Activated CD4-positive, alpha-beta T cell treated with anti-CD3 and anti-CD28 coated beads, Interleukin-2, amount 10 ng/mL, durations not matched to agents 7 days and 5 days (primary cell): ENCODE measurements at regions not wholly inside any gene's neighbourhood (a gene's known extent, or its start where the extent isn't known, plus 50 kb on each side); places are given as distances from the start of the nearest gene placed in this dataset.
"Not testable (repeated sequence)": the region's sequence is repeated elsewhere in the genome, so short reads cannot be mapped to it uniquely, and the experiment has no call there.

Experiments used
- CTCF ChIA-PET: fragments of 350-600 bp; sonication (Branson Sonifier 250); formaldehyde crosslinking; loops from one replicate; lab custom pipeline; 2021; ENCODE audit warnings: antibody characterized with exemption; lab: Charles Lee
- POLR2A ChIA-PET: fragments of 350-600 bp; sonication (Branson Sonifier 250); formaldehyde crosslinking; loops from one replicate; lab custom pipeline; 2021; ENCODE audit warnings: antibody characterized with exemption; lab: Charles Lee
- DNase-seq: peaks from one replicate; pipeline ENCODE4 v3.0.0-alpha.2; 2020
- H3K27ac Mint-ChIP-seq: one replicate; pipeline ENCODE4 v1.8.0; 2021; ENCODE audit warnings: mild to moderate bottlenecking, moderate library complexity, mixed read lengths
- H3K27me3 Mint-ChIP-seq: one replicate; pipeline ENCODE4 v1.8.0; 2021; ENCODE audit warnings: mixed read lengths
- H3K36me3 Mint-ChIP-seq: one replicate; pipeline ENCODE4 v1.8.0; 2021; ENCODE audit warnings: low read depth, mixed read lengths
- H3K4me1 Mint-ChIP-seq: one replicate; pipeline ENCODE4 v1.8.0; 2021; ENCODE audit warnings: mixed read lengths
- H3K4me3 Mint-ChIP-seq: one replicate; pipeline ENCODE4 v1.8.0; 2021; ENCODE audit warnings: mild to moderate bottlenecking, moderate library complexity, mixed read lengths
- H3K9me3 Mint-ChIP-seq: one replicate; pipeline ENCODE4 v1.8.0; 2021; ENCODE audit warnings: mixed read lengths

DNA sequence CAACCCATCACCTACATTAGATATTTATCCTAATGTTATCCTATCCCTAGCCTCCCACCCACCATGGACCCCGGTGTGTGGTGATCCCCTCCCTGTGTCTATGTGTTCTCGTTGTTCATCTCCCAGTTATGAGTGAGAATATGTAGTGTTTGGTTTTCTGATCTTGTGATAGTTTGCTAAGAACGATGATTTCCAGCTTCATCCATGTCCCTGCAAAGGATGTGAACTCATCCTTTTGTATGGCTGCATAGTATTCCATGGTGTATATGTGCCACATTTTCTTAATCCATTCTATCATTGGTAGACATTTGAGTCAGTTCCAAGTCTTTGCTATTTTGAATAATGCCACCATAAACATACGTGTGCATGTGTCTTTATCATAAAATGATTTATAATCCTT lies 185.3 kb downstream of the TTC6 start:
- H3K4me3 Mint-ChIP-seq, POLR2A ChIA-PET, H3K4me1 Mint-ChIP-seq, H3K36me3 Mint-ChIP-seq, H3K27me3 Mint-ChIP-seq, H3K27ac Mint-ChIP-seq, DNase-seq, CTCF ChIA-PET: not testable (repeated sequence)
- peaks cover 11% of the 10 kb centered on the region for H3K9me3 Mint-ChIP-seq

DNA sequence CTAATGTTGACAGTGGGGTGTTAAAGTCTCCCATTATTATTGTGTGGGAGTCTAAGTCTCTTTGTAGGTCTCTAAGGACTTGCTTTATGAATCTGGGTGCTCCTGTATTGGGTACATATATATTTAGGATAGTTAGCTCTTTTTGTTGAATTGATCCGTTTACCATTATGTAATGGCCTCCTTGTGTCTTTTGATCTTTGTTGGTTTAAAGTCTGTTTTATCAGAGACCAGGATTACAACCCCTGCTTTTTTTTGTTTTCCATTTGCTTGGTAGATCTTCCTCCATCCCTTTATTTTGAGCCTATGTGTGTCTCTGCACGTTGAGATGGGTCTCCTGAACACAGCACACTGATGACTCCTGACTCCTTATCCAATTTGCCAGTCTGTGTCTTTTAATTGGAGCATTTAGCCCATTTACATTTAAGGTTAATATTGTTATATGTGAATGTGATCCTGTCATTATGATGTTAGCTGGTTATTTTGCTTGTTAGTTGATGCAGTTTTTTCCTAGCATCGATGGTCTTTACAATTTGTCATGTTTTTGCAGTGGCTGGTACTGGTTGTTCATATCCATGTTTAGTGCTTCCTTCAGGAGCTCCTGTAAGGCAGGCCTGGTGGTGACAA lies 188.9 kb downstream of the TTC6 start:
- H3K27me3 Mint-ChIP-seq, H3K4me3 Mint-ChIP-seq, H3K9me3 Mint-ChIP-seq, H3K36me3 Mint-ChIP-seq, H3K4me1 Mint-ChIP-seq, POLR2A ChIA-PET, H3K27ac Mint-ChIP-seq, DNase-seq, CTCF ChIA-PET: not testable (repeated sequence)

DNA sequence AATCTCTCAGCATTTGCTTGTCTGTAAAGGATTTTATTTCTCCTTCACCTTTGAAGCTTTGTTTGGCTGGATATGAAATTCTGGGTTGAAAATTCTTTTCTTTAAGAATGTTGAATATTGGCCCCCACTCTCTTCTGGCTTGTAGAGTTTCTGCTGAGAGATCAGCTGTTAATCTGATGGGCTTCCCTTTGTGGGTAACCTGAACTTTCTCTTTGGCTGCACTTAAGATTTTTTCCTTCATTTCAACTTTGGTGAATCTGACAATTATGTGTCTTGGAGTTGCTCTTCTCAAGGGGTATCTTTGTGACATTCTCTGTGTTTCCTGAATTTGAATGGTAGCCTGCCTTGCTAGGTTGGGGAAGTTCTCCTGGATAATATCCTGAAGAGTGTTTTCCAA lies 189.4 kb downstream of the TTC6 start:
- CTCF ChIA-PET, DNase-seq, H3K27ac Mint-ChIP-seq, H3K4me1 Mint-ChIP-seq, H3K9me3 Mint-ChIP-seq, H3K36me3 Mint-ChIP-seq, H3K4me3 Mint-ChIP-seq, POLR2A ChIA-PET, H3K27me3 Mint-ChIP-seq: not testable (repeated sequence)

DNA sequence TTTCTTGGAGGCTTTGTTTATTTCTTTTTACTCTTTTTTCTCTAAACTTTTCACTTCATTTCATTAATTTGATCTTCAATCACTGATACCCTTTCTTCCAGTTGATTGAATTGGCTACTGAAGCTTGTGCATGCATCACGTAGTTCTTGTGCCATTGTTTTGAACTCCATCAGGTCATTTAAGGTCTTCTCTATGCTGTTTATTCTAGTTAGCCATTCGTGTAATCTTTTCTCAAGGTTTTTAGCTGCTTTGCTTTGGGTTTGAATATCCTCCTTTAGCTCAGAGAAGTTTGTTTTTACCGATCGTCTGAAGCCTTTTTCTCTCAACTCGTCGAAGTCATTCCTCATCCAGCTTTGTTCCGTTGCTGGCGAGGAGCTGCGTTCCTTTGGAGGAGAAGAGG lies 189.9 kb downstream of the TTC6 start:
- H3K4me3 Mint-ChIP-seq, DNase-seq, H3K4me1 Mint-ChIP-seq, H3K27ac Mint-ChIP-seq, H3K9me3 Mint-ChIP-seq, CTCF ChIA-PET, H3K27me3 Mint-ChIP-seq, POLR2A ChIA-PET, H3K36me3 Mint-ChIP-seq: not testable (repeated sequence)

DNA sequence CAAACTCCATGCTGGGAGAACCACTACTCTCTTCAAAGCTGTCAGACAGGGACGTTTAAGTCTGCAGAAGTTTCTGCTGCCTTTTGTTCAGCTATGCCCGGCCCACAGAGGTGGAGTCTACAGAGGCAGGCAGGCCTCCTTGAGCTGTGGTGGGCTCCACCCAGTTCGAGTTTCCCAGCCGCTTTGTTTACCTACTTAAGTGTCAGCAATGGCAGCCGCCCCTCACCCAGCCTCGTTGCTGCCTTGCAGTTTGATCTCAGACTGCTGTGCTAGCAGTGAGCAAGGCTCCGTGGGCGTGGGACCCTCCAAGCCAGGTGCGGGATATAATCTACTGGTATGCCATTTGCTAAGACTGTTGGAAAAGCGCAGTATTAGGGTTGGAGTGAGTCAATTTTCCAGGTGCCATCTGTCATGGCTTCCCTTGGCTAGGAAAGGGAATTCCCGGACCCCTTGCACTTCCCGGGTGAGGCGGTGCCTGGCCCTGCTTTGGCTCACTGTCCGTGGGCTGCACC lies 190.7 kb downstream of the TTC6 start:
- H3K27me3 Mint-ChIP-seq, H3K36me3 Mint-ChIP-seq, H3K9me3 Mint-ChIP-seq, DNase-seq, H3K4me3 Mint-ChIP-seq, H3K27ac Mint-ChIP-seq, POLR2A ChIA-PET, H3K4me1 Mint-ChIP-seq, CTCF ChIA-PET: not testable (repeated sequence)

DNA sequence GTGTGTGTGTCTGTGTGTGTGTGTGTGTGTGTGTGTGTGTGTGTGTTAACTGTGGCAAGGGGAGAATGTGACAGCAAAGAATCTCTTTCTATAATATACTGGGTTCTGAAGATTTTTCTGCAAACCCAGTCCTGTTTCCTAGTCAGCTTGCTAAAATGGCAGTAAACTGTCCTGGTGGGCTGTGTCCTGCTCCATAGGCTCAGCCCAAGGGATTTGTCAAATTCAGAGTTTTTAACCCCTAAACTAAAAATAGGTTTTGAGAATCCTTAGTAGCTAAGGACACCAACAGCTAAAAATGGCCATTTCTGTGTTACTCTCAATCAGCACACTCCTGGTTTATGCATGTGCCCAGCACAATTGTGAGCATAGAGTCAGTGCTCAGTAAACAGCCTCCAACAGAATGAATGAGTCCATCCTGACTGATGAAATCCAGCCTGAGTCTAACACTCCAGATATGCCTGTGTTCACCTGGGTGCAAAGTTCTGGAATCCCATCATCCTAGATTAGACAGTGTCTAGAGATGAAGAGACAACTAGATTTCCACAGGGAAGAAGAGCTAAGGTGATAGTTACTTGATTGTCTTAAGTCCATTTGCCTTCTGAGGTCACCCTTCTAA lies 192.6 kb downstream of the TTC6 start:
- H3K36me3 Mint-ChIP-seq: no peaks in the 10 kb centered on the region
- POLR2A ChIA-PET: no interaction called here
- H3K27me3 Mint-ChIP-seq: no peaks in the 10 kb centered on the region
- no peak overlapping the region for H3K4me3 Mint-ChIP-seq
- CTCF ChIA-PET: interaction anchor here (0.6 kb wide), 1 partner anchor 592 kb away, joined by 3 read pairs; no protein-coding TSS in a partner anchor
- no peaks in the 10 kb centered on the region for H3K4me1 Mint-ChIP-seq
- H3K27ac Mint-ChIP-seq: no peak overlapping the region
- no peak for DNase-seq
- H3K9me3 Mint-ChIP-seq: peaks cover 3% of the 10 kb centered on the region

DNA sequence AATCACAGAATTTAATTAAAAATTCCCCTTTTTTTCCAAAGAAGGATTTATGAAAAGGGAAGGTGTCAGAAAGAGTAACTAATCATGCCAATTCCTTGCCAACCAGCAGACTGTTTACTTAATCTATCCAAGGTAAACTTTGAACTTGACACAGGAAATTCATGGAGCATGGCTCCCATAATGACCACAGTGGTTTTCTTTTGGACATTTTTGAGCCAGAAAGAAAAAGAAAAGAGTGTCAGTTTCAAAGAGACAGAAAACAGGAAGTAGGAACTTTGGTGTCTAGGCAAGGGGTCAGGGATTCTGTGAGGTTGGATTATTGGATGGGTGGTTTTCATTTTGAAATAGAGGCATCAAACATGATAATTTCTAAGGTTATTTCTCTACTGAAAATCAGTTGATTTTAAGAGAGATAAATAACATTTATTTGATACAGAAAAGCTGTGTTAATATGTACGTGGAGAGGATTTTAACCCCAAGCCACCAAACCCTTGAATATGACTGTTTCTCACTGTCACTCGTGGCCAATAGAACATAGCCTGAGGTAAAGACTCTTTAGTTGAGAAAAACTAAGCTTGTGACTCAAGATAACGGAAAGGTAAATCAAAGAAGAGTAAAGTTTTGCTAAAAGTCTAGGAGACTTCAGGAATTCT lies 196.1 kb downstream of the TTC6 start:
- Mint-ChIP-seq H3K27ac (no peak overlapping the region), H3K36me3 (no peaks in the 10 kb centered on the region), H3K4me3 (no peak overlapping the region), H3K4me1 (no peaks in the 10 kb centered on the region), H3K27me3 (no peaks in the 10 kb centered on the region), H3K9me3 (no peaks in the 10 kb centered on the region)
- DNase-seq: no peak
- CTCF ChIA-PET: no interaction called here
- POLR2A ChIA-PET: no interaction called here

DNA sequence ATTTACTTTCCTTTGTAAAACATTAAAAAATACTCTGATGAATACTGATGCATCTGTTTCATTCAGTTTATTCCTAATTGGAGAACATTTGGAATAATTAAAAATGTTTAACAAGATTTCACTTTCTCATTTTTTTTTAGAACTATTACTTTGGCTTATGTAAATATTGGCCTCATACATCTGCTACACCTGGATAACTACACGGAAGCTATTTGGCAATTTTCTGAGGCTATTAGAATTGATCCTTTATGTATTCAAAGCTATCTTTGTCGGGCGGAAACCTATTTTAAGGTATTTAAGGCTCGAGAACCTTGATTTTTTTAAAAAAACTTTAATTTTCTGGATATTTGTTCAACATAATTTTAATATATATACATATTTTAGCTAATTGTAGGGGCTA lies 196.7 kb downstream of the TTC6 start:
- Mint-ChIP-seq H3K27me3 (no peaks in the 10 kb centered on the region), H3K9me3 (no peaks in the 10 kb centered on the region), H3K4me3 (no peak overlapping the region), H3K4me1 (no peaks in the 10 kb centered on the region), H3K36me3 (no peaks in the 10 kb centered on the region), H3K27ac (no peak overlapping the region)
- no peak for DNase-seq
- POLR2A ChIA-PET: no interaction called here
- CTCF ChIA-PET: no interaction called here

DNA sequence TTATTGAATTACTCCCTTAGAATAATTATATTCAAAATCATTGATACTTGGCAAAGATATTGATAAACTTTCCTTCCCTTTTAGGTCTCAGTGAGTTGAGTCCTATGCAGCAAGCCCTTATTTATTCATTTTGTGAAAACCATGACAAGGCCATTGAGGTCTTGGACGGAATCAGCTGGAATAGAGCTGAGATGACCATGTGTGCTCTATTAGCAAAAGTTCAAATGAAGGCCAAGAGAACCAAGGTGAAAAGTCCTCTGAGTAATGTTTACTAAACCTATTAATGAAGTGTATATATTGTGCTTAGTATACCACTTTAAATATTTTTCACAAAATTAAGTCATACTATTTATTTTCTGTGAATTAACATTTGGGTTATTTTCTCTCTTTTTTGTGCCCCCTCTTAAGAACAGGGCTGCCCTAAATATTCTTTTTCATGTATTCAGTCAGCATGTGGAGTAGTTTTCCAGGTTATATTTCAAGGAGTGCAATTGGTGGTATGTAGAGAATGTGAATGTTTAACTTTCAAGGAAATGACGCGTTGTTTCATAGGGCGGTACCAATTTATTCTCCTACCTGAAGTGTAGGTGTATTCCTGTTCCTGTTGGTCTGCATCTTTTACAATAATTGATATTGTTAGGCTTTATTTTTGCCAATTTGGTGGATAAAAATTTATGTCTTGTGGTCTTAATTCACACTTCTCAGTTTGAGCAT lies 201.4 kb downstream of the TTC6 start:
- Mint-ChIP-seq H3K9me3 (no peaks in the 10 kb centered on the region), H3K36me3 (no peaks in the 10 kb centered on the region), H3K27ac (no peak overlapping the region), H3K27me3 (no peaks in the 10 kb centered on the region), H3K4me3 (no peak overlapping the region), H3K4me1 (no peaks in the 10 kb centered on the region)
- ChIA-PET CTCF (no interaction called here), POLR2A (no interaction called here)
- DNase-seq: no peak

DNA sequence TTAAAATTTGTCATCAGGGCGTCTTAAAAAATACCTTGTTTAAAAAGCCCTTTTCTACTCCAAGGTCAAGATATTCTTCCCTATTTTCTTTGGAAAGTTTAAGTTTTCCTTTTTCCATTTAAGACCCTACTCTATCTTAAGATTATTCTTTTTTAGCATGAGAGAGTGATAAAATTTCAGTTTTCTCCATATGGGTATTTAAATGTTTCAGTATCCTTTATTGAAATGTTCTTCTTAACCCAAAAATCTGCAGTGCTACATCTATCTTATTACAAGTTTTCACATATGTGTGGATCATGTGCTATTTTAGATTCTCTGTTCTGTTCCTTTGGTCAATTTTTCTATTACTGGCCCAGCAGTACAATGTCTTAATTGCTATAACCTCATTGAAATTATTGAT lies 202.2 kb downstream of the TTC6 start:
- Mint-ChIP-seq H3K4me1 (no peaks in the 10 kb centered on the region), H3K4me3 (no peak overlapping the region), H3K9me3 (no peaks in the 10 kb centered on the region), H3K27ac (no peak overlapping the region), H3K27me3 (no peaks in the 10 kb centered on the region), H3K36me3 (no peaks in the 10 kb centered on the region)
- CTCF ChIA-PET: no interaction called here
- POLR2A ChIA-PET: no interaction called here
- no peak for DNase-seq

DNA sequence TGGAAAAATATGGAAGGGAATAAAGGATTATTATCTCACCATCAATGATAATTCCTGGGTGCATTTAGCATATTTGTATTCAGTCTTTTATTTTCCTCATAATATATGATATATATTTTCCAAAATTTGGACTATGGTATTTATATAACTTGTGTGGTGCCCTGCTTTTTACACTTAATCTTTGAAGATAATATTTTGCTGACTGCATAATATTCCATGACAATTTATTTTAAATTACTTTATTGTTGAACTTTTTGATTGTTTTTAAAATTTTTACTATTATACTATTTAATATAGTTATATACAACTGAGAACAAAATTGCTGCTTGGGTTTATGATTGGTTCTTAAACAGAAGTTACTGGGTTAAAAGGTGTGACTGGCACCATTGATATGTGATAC lies 212.3 kb downstream of the TTC6 start:
- no peaks in the 10 kb centered on the region for H3K36me3 Mint-ChIP-seq
- no peaks in the 10 kb centered on the region for H3K4me1 Mint-ChIP-seq

DNA sequence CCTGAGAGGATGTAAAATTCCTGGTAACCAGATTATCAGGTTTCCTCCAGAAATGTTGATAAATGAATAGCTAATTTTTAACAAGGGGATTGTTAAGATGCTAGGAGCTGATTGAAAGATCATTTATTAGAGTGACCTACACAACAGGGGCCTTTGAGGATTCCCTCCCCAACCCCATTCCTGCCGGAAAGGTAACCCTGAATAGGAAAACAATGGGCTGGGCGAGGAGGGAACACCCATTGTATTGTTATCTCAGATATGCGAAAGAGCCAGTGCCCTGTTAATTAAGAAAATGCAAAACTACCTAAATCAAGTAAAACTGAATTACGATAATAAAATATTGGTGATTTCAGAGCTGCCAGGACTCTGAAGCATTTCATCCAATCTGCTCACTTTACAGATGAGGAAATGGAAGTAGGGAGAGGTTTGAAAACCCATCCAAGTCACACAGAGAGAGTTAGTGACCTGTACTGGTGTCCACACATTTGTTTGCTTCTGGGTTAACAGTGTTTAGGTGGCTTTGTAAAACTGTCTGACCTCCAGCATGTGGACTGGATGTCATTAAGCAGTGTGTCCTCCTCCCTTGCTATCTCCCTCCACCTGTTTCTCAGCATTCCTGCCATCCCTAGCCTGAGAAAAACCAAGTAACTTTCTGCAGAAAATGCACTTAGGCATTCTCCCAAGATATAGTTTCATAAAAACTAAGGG lies 214.8 kb downstream of the TTC6 start:
- Mint-ChIP-seq H3K27ac (no peak overlapping the region), H3K4me3 (no peak overlapping the region), H3K9me3 (no peaks in the 10 kb centered on the region), H3K4me1 (no peaks in the 10 kb centered on the region), H3K27me3 (no peaks in the 10 kb centered on the region), H3K36me3 (no peaks in the 10 kb centered on the region)
- DNase-seq: no peak
- ChIA-PET CTCF (no interaction called here), POLR2A (no interaction called here)

More for the DNA sequence above, 212.3 kb downstream of the TTC6 start:
- ChIA-PET CTCF (no interaction called here), POLR2A (no interaction called here)
- no peaks in the 10 kb centered on the region for H3K27me3 Mint-ChIP-seq
- no peak overlapping the region for H3K4me3 Mint-ChIP-seq
- DNase-seq: no peak
- no peak overlapping the region for H3K27ac Mint-ChIP-seq
- no peaks in the 10 kb centered on the region for H3K9me3 Mint-ChIP-seq

DNA sequence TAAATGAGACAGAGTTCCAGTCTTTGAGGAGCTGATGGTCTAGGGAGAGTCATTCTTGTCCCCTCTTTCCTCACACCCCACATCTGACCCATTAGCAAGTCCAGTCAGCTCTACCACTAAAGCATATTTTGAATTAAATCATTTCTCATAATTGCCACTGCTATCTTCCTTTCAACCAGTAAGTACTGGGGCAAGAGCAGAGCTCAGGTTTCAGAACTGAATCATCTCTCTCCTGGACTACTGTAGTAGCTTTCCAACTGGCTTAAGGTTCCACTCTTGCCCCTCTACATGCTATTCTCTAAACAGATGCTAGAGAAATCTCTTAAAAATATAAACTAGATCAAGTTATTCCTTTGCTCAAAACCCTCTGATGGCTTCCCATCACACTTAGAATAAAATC lies 218.3 kb downstream of the TTC6 start:
- no peak overlapping the region for H3K27ac Mint-ChIP-seq
- POLR2A ChIA-PET: no interaction called here

More for the DNA sequence above, 218.3 kb downstream of the TTC6 start:
- CTCF ChIA-PET: no interaction called here
- Mint-ChIP-seq H3K27me3 (no peaks in the 10 kb centered on the region), H3K36me3 (no peaks in the 10 kb centered on the region), H3K4me1 (no peaks in the 10 kb centered on the region), H3K9me3 (no peaks in the 10 kb centered on the region), H3K4me3 (no peak overlapping the region)
- no peak for DNase-seq
